8988T (cell line): ENCODE measurements at regions not wholly inside any gene's neighbourhood (a gene's known extent, or its start where the extent isn't known, plus 50 kb on each side); places are given as distances from the start of the nearest gene placed in this dataset.

Source experiments
- DNase-seq: peaks from one replicate; pipeline ENCODE4 v3.0.0; 2011

DNA sequence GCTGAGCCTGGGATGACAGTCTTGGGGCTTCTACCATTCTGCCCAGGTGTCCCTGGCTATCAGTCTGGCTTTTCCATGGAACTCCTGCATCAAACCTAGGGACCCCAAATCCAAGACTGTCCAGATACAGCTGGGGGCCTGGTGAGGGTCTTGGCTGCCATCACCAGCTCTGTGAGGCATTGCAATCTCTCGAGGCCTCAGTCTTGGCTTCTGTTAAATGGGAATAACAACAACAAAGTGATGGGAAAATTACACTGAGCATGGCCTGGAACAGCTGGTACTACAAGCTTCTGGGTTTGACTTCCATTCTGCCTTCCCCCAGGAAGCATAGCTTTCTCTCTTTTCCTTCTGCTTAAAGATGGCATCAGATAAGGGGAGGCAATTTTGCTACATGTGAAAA lies 50.0 kb upstream of the LCTL start:
- DNase-seq, result no peak

DNA sequence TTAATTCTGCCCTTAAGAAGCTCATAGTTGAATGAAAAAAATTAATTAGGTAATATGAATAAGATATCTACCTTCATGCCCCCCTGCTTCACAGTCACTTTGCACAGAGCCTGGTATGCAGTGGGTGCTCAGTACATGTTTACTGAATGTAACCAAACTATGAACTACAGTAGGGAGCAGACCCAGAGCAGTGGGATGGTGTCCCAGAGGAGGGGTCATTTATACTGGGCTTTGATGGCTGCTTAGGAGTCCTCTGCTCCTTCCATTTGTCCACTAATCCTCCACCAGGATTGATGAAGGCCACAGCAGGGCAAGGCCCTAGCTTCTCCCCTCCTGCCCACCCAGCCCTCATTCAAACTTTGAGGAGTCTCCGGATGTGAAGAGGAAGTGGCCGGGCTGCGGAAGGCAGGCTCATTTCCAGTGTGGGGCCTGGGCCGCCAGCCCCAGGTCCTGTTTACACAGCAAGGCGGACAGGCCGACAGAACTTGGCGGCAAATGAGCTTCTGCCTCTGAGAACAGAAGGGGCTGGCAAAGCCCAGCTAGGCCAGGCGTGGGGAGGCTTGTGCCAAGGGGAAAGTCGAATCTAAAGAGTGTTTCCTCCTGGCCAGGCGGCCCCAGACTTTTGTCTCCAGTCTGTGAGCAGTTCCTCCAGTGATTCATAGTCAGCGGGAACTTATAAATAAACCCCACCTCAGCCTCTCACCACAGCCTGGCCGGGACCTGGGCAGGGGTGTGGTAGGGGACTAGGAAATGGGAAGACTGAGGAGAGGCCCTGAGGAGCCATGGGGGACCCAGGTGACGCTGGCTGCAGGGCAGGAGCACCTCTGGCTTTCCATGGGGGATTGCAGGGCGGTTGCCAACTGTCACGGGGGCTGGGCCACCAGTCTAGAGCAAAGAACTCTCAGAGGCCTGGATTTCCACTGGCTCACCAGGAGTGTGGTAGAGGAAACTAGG lies 51.6 kb upstream of the LCTL start:
- DNase-seq, result no peak

DNA sequence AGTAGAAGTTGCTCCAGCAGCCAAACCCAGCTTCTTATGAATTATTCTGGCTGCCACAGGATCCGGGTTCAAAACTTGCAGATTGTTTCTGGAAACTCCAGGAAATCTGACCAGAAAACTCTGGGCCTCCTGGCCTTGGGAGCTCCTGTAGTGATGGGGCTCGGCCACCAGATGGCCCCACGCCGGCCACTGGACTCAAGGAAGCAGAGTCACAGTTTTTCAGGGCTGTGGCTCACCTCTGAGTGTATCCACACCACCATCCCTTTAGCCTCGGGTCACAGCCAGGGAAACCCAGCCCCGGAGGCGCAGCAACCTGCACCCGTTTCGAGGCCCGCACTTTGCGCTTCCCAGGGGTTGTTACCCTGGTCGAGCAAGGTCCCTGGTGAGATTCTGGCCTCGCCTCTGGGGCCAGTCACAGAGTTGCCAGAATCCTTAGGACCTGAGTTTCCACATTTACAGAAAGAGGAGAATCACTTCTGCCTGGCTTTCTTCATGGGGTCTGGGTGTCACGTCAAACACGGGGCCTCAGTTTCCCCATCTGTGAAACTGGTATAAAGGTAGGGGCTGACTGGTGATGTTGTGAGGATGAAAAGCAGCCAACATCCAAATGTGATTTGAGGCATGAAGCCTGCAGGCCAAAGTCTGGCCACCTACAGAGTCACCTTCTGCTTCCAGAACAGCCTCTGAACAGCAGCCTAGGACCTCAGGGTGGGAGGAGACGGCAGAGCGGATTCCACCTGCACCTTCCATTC lies 53.5 kb upstream of the LCTL start:
- peak; percentile 75 for DNase-seq

DNA sequence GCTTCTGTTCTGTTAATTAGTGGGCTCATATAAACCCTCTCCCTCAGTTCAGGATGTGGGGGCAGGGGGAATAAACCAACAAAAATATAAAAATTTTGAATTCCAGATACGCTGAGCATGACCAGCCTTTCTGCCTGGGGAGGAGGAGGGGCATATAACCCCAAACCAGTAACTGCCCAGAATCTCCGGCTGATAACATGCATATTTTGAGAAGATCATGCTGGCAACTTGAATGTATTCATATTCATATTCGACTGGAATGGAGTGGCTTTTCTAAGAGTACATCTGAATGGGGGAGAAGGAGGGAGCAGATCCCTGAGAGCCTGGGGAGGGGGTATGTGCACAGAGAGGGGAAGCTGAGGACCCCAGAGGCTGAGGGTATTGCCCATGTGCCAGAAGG lies 54.5 kb upstream of the LCTL start:
- no peak for DNase-seq

DNA sequence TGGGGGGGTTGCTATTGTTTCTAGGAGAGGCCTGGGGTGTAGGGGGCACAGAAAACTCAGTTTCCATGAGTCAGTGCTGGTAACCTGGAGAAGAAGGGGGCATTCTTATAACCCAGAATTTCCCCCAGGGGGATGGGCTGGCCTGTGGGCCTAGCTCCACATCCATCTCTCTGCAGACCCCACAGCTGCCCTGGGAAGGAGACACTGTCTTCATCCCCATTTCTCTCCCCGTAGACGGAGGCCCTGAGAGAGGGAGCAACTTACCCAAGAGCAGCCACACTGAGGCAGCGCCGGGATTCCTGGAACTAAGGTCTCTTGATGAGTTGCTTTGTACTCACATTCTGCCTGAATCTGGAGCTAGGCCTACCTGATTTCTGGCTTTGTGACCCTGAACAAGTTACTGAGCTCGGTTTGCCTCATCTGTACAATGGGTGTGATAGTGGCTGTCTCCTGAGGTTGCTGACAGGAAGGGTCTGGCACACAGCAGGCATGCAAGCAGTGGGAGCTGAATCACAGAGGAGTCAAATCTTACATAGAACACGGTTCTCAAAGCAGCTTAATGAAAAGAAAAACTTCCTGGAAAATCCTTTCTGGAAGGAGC lies 55.0 kb upstream of the LCTL start:
- no peak for DNase-seq

DNA sequence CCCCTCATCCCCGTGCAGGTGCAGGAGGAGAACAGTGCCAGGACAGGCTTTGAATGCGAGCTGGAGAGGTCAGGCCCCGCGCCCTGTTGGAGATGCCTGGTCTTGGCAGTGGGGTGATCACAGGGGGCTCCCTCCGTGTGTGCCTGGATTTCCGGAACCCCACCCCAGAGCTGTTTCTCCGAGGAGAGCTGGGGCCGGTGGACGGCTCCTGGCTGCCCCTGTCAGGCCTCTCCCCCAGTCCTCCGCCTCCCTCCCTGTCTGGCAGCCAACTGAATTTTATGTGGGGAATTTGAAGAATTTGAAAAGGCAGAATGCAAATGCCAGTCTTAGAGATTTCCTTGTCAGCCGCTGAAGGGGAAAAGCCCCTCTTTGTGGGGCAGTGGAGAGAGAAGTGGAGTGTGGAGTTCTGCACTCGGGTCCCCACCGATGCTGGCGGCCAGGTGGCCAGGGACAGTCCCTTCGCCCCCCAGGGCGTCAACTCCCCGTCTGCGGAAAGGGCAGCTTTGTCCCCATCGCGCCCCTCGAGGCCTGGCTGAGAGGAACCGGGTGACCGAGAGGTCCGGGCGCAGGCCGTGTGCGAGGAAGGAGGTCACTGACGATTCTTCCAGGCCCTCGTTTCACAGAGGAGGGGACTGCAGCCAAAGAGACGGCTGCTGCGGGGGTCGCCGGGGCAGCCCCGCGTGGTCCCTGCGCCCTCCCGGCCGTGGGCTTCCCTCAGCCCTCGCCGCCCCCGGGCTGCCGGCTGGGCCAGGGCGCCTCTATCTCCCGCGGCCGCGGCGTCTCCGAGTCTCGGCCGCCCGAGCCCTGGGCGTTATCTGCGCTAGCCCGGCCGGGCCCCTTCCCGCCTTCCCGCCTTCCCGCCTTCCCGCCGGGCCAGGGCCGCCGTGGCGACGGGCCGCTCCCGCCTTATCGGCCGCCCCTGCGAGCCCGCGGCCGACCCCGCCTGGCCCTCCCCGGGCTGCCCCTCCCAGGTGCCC lies 56.0 kb upstream of the LCTL start:
- DNase-seq, result no peak

DNA sequence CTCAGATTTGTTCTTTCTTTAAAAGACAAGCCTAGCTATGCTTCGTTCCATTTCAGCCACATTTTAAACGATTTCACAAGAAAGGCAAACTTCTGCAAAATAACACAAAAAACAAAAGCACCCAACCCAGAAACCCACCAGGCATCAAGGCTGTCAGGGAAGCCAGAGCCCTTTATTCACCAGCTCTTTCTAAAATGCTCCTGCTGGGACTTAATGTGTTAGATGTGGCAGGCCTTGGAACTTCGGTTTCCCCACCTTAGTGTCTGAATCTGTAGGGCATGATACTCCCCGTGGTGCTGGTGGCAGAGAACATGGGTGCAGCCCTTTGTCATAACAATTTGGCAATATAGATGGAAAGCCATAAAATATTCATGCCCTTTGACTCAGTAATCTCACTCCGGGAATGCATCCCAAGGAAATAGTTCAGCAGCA lies 56.8 kb upstream of the LCTL start:
- DNase-seq, result no peak

DNA sequence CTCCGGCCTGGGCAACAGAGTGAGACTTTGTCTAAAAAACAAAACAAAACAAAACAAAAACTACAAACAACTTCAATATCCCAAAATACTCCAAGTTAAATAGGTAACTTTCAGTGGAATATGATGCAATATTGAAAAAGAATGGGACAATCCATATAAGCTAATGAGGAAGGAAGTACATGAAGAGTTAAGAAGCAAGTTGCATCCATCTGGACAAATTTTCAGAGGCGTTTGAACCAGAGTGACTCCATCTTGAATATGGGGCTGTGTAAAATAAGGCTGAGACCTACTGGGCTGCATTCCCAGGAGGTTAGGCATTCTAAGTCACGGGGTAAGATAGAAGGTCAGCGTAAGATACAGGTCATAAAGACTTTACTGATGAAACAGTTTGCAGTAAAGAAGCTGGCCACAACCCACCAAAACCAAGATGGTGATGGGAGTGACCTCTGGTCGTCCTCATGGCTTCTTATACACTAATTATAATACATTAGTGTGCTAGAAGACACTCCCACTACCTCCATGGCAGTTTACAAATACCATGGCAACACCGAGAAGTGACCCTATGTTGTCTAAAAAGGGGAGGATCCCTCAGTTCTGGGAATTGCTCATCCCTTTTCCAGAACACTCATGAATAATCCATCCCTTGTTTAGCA lies 58.1 kb upstream of the LCTL start:
- no peak for DNase-seq

DNA sequence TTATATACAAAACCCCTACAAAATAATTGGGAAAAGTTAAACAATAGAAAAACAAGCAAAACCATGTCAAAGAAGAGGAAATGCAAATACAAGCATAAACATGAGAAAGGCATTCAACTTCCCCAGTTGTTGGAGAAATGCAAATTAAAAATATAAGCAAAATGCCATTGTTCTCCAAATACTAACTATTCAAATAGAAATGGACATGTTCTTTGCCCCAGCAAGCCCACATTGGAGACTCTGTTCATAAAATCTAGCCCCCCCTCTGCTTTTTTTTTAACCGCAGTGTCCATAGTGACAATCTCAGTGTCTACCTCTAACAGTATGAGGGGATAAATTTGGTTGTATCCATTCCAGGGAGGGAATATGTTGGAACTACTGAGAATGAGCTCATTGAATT lies 59.7 kb upstream of the LCTL start:
- no peak for DNase-seq

DNA sequence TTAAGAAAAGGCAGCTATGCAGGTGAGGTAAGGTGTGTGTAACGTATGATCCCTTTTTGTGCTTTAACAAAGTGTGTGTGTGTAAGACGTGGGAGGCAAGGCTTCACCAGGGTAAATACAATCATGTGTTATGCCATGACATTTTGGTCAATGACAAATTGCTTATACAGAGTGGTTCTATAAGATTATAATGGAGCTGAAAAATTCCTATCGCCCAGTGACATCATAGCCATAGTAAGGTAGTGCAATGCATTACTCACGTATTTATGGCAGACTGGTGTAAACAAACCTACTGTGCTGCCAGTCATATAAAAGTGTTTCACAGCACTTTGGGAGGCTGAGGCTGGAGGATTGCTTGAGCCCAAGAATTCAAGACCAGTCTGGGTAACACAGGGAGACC lies 60.2 kb upstream of the LCTL start:
- DNase-seq, result no peak

DNA sequence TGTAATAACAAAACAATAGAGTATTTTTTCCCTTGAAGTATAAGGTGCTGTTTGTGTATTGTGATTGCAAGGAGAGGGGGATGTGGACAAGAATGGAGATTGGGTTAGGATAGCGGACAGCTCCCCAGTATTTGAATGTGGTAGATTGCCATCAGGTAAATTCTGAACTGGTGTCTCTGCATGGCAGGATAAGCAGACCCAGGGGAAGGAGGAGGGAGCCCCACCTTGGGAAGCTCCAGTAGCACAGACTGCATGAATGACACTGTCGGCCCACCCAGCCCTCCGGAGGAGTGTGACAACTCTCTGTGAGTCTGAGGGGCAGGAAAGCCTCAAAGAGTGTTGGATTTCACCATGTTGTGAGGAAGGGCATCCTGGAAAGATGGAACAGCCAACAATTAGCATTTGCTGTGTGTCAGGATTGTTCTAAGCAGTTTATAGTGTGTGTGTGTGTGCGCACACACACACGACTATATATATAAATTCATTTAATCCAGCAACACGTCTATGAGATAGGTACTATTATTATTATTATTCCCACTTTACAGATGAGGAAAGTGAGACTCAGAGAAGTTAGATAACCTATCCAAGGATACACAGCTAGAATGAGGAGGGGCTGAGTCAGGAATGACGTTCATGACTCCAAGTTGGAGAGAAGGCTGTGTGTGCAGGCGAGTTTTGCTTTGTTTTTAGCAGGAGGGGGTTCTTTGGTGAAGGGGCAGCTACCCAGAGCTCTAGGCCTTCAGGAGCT lies 63.4 kb upstream of the LCTL start:
- DNase-seq, result no peak

DNA sequence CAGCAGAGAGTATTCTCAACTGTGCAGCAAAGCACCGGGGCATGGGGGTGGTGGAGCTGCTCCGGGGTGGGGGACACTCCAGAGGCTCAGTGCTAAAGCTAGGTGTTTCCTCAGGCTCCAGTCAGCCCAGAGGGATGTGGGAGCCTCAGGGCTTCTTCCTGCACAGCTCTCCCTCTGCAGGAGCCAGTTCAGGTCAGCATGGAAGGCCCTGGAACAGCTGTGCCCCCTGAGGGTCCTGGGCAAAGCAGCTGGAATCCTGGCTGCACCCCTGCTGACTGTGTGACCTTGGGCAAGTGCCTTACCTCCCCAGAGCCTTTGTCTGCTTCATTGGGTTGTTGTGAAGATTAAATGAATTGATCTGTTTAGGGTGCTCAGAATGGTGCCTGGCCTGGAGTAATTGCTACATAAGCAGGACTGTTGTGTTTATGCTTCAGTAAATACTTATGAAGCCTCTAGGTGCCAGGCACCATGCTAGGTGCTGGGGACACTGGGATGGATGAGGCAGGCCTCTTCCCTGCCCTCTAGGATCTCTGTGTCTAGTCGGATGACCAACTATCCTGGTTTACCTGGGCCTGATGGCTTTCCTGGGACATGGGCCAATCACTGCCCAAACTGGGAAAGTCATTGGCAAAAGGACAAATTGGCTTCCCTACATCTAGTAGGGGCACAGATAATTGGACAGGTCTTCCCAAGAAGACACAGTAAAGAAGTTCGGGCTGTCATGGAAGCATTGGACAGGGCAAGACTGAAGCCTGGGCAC lies 64.2 kb upstream of the LCTL start:
- DNase-seq, result no peak

DNA sequence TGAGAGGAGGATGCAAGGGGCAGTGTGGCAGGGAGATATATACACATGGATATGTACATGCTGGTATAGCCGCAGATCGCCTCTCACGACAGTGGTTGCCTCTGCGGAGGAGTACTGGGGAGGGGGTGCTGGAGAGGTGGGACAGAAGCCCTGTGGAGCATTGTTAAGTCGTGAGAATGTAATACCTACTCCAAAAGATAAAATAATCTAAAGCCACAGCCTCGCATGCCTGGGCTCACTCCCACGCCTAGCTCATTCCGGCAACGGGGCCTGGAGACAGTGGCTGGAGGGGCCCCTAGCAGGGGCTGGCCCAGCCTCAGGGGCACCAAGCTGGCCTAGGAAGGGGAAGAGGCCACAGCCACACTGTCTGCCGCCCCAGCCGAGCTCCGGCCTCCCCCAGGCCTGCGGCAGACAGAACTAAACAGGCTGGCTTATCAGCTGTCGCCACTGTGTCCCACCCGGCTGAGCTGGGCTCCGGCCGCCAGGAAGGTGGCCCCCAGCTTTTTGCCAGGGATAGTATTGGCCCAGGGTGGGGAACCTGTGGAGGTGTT lies 65.1 kb upstream of the LCTL start:
- no peak for DNase-seq

DNA sequence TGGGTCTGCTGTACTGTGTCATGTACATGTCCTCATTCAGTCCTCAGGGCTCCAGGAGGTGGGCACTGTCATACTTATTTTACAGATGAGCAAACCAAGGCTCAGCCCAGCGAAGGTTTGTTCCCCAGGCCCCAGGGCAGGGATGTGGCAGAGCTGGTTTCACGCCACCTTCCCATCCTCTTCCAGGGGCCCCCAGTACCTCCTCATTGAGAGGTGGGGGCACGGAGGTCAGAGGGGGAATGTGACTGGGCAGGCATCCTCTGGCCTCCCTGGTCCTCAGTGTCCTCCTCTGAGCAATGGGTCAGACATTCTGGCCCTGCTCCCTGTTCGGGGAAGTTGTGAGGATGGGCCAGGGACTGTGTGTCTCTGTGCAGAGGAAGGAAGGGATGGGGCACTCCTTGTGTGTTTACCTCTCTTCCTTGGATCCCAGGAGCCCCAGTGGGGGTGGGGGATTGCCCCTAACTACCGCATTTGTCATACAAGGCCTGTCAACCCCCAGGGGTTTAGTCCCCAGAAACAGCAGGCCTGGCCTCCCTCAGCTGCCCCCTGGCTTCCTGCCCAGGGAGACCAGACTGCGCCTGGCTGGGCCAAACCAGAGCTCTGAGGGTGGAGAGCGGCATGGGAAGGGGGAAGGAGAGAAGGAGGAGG lies 65.9 kb upstream of the LCTL start:
- DNase-seq, result no peak

DNA sequence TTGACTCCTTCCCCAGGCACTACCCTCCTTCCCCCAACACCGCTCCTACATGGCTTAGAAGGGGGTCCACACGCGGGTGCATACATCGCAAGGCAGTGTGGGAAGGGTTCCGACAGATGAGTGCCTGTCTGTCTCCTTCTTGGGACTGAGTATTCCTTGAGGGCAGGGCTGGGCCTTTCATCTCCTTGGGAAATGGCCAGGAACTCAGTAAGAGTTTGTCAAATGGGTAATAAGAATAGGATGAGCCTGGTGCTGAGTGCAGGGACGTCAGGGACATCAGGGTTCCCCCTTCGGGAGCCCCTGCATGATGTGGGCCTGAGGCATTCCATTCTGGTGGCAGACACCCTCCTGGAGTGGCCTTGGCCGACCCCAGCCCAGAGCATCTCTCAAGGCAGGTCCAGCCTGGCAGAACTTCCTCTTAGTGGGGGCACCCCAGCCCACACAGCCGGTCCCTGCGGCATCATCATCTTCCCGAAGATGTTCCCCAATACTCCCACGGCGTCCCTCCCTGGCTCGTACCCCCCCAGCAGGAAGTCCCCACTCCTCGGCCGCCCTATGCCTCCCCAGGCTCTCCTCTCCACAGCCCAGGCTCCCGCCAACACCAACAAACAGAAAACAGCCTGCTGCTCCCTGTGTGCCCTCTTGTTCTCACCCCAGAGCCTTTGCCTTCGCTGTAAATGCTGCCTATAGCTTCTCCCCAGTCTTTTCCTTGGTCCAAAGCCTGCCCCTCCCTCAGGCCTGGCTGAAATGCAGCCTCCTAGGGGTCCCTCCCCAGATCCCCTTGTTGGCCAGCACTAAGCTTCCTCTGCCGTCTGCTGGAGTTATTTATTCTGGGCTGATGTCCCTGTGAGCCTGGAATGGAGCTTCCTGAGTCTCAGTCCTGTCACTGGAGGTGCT lies 67.5 kb upstream of the LCTL start:
- DNase-seq, result no peak

DNA sequence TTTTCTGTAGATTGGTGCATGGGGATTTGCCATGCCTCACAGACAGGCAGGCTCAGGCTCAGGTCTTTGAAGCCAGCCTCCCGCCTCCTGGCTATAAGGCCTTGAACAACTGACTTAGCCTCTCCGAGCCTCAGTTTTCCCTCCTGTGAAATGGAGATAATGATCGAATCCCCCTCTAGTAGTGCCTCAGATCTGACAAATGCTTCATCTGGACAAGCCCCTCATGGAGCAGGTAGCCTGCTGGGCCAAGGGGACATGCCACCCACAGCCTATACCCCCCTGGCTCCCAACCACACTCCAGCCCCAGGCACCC lies 68.1 kb upstream of the LCTL start:
- no peak for DNase-seq

DNA sequence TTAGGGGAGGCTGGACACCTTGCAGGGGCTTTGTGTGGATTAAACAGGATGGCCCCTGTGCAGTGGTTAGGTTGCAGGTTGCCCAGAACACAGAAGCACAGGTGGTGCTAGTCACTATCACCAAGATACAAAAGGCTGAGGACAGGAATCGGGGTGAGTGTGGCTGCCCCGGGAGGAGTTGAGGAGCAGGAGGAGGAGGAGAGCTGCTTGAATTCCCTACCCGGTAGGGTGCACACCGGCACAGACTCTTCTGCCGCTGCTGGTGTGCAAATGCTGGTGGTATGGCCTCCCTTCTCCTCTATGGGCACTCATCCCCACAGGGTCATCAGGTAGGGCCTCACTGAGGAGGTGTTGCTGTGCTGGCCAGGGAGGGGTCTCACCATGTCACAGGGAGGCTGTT lies 67.5 kb upstream of the SMAD6 start:
- no peak for DNase-seq

DNA sequence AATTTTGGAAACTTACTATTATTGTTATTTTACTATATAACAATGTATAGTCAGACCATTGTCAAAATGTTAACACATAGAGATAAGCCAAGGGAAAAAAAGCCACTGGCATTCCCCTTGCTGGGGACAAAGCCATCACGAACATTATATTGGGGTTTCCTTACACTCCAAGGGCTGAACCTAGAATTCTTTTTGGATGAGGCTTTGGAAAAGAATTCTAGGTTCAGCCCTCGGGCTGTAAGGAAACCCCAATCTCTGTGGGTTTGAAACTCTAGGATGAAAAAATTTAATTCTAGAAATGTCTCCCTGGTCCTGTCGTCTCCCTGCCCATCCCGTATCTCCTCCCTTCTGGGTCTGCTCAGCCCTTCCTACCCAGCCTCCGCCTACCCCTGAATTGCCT lies 67.0 kb upstream of the SMAD6 start:
- no peak for DNase-seq

DNA sequence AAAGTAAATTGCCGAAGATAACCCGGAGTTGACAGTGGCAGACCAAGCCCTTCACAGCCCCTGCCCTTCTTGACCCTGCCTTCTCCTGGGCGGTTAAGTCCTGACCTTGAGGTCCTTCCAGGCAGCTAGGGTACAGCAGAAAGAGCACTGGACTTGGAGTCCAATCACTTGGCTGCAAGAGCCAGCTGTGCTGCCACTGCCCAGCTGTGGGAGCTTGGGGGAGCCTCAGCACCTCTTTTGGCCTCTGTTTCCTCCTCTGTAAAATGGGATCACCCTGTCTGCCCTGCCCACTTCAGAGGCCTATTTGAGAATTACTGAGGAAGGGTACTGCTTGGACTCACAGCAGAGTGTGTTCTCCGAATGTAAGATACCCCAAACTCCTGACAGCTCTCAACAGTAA lies 66.2 kb upstream of the SMAD6 start:
- no peak for DNase-seq
